ENCODE measurements at regions not wholly inside any gene's neighbourhood (a gene's known extent, or its start where the extent isn't known, plus 50 kb on each side); places are given as distances from the start of the nearest gene placed in this dataset.

GRCh38 chr5:3913279-3913678, 317.6 kb downstream of the IRX1 start:
- intact Hi-C loops (cut with DNase I): no loop called here
- Histone ChIP-seq H3K27ac (replicated peaks in 1 of 4) (no peak overlapping the region), H3K27me3 (peaks cover 0 to 12% (median 0%) of the 10 kb centered on the region in 4 donors), H3K4me1 (no peaks in the 10 kb centered on the region), H3K9me3 (peaks cover 0 to 3% (median 0%) of the 10 kb centered on the region in 4 donors), H3K4me3 (no peak overlapping the region), H3K36me3 (no peaks in the 10 kb centered on the region)
- peak; percentile 60 for DNase-seq (ENCODE audit: extremely low spot score)
- TF ChIP-seq POLR2AphosphoS5 (IDR thresholded peaks at IDR 0.05): no peak
- no peak for TF ChIP-seq POLR2A (IDR thresholded peaks at IDR 0.05; ENCODE audit: low read depth)
- no peak for TF ChIP-seq CTCF (IDR thresholded peaks at IDR 0.05)
- WGBS: 90% methylated on average over 3 of the region's 3 CpGs

GRCh38 chr5:3925022-3925421, 329.4 kb downstream of the IRX1 start:
- peaks cover 0 to 3% (median 0%) of the 10 kb centered on the region in 4 donors for H3K27me3 ChIP-seq
- H3K4me3 ChIP-seq: no peak overlapping the region
- H3K27ac ChIP-seq (replicated peaks in 1 of 4): no peak overlapping the region
- H3K4me1 ChIP-seq: no peaks in the 10 kb centered on the region
- 71% methylated on average over 6 of the region's 7 CpGs for WGBS
- intact Hi-C loops (cut with DNase I): no loop called here
- H3K9me3 ChIP-seq: peaks cover 0 to 3% (median 0%) of the 10 kb centered on the region in 4 donors
- TF ChIP-seq POLR2A (IDR thresholded peaks at IDR 0.05; ENCODE audit: low read depth): no peak
- no peak for TF ChIP-seq CTCF (IDR thresholded peaks at IDR 0.05)
- TF ChIP-seq EP300 (IDR thresholded peaks at IDR 0.05): no peak
- TF ChIP-seq POLR2AphosphoS5 (IDR thresholded peaks at IDR 0.05): no peak
- no peaks in the 10 kb centered on the region for H3K36me3 ChIP-seq
- peak; percentile 88 for DNase-seq (ENCODE audit: extremely low spot score)

GRCh38 chr5:3925935-3926334, 330.3 kb downstream of the IRX1 start:
- intact Hi-C loops (cut with DNase I): no loop called here
- peaks cover 0 to 3% (median 0%) of the 10 kb centered on the region in 4 donors for H3K9me3 ChIP-seq
- no peak overlapping the region for H3K4me3 ChIP-seq
- H3K27me3 ChIP-seq: peaks cover 0 to 3% (median 0%) of the 10 kb centered on the region in 4 donors
- TF ChIP-seq EP300 (IDR thresholded peaks at IDR 0.05) (no peak), CTCF (IDR thresholded peaks at IDR 0.05) (no peak), POLR2AphosphoS5 (IDR thresholded peaks at IDR 0.05) (no peak), POLR2A (IDR thresholded peaks at IDR 0.05; ENCODE audit: low read depth) (no peak)
- H3K36me3 ChIP-seq: no peaks in the 10 kb centered on the region
- H3K27ac ChIP-seq (replicated peaks in 1 of 4): no peak overlapping the region
- WGBS: 41% methylated on average over 8 of the region's 8 CpGs
- DNase-seq (ENCODE audit: extremely low spot score): no peak
- H3K4me1 ChIP-seq: no peaks in the 10 kb centered on the region

GRCh38 chr5:3929799-3930198, 334.2 kb downstream of the IRX1 start:
- H3K36me3 ChIP-seq: no peaks in the 10 kb centered on the region
- no peak for TF ChIP-seq POLR2AphosphoS5 (IDR thresholded peaks at IDR 0.05)
- TF ChIP-seq POLR2A (IDR thresholded peaks at IDR 0.05; ENCODE audit: low read depth): no peak
- no peak for TF ChIP-seq EP300 (IDR thresholded peaks at IDR 0.05)
- TF ChIP-seq CTCF (IDR thresholded peaks at IDR 0.05): no peak
- no peaks in the 10 kb centered on the region for H3K4me1 ChIP-seq
- intact Hi-C loops (cut with DNase I): no loop called here
- 85% methylated on average over 5 of the region's 6 CpGs for WGBS
- peaks cover 0 to 3% (median 0%) of the 10 kb centered on the region in 4 donors for H3K9me3 ChIP-seq
- H3K4me3 ChIP-seq: no peak overlapping the region
- peak; percentile 90 for DNase-seq (ENCODE audit: extremely low spot score)
- no peak overlapping the region for H3K27ac ChIP-seq (replicated peaks in 1 of 4)
- peaks cover 0 to 3% (median 0%) of the 10 kb centered on the region in 4 donors for H3K27me3 ChIP-seq

- intact Hi-C loops (cut with DNase I): no loop called here
- WGBS: 86% methylated on average over 17 of the region's 17 CpGs
Observed at GRCh38 chr5:3931976-3932375, 336.3 kb downstream of the IRX1 start.

More at GRCh38 chr5:3931976-3932375, 336.3 kb downstream of the IRX1 start:
- H3K4me1 ChIP-seq: no peaks in the 10 kb centered on the region
- H3K9me3 ChIP-seq: peaks cover 0 to 8% (median 0%) of the 10 kb centered on the region in 4 donors
- H3K4me3 ChIP-seq: no peak overlapping the region
- no peak overlapping the region for H3K27ac ChIP-seq (replicated peaks in 1 of 4)
- H3K27me3 ChIP-seq: peaks cover 0 to 3% (median 0%) of the 10 kb centered on the region in 4 donors
- DNase-seq (ENCODE audit: extremely low spot score): no peak
- no peaks in the 10 kb centered on the region for H3K36me3 ChIP-seq
- no peak for TF ChIP-seq POLR2AphosphoS5 (IDR thresholded peaks at IDR 0.05)
- TF ChIP-seq EP300 (IDR thresholded peaks at IDR 0.05): no peak
